Activated CD8-positive, alpha-beta T cell treated with anti-CD3 and anti-CD28 coated beads, Interleukin-2, amount 10 ng/mL, durations not matched to agents 7 days and 5 days (primary cell): ENCODE measurements at regions not wholly inside any gene's neighbourhood (a gene's known extent, or its start where the extent isn't known, plus 50 kb on each side); places are given as distances from the start of the nearest gene placed in this dataset.

ENCODE experiments used
- ATAC-seq: fragments of 150-1000 bp; cut with Tn5 transposase; one replicate; pipeline ENCODE4 v1.10.0; 2021; ENCODE audit warnings: moderate library complexity
- CTCF ChIA-PET: fragments of 350-600 bp; sonication (Branson Sonifier 250); formaldehyde crosslinking; loops from one replicate; lab custom pipeline; 2021; ENCODE audit warnings: antibody characterized with exemption; lab: Charles Lee
- POLR2A ChIA-PET: fragments of 350-600 bp; sonication (Branson Sonifier 250); formaldehyde crosslinking; loops from one replicate; lab custom pipeline; 2021; ENCODE audit warnings: antibody characterized with exemption; lab: Charles Lee
- DNase-seq: peaks from one replicate; pipeline ENCODE4 v3.0.0-alpha.2; 2020
- H3K27ac Mint-ChIP-seq: one replicate; pipeline ENCODE4 v1.8.0; 2021; ENCODE audit warnings: mild to moderate bottlenecking, mixed read lengths
- H3K27me3 Mint-ChIP-seq: one replicate; pipeline ENCODE4 v1.8.0; 2021; ENCODE audit warnings: low read depth, mixed read lengths
- H3K36me3 Mint-ChIP-seq: one replicate; pipeline ENCODE4 v1.8.0; 2021; ENCODE audit warnings: low read depth, mixed read lengths
- H3K4me1 Mint-ChIP-seq: one replicate; pipeline ENCODE4 v1.8.0; 2021; ENCODE audit warnings: low read depth, mixed read lengths
- H3K4me3 Mint-ChIP-seq: one replicate; pipeline ENCODE4 v1.8.0; 2021; ENCODE audit warnings: mild to moderate bottlenecking, mixed read lengths
- H3K9me3 Mint-ChIP-seq: one replicate; pipeline ENCODE4 v1.8.0; 2022; ENCODE audit warnings: mixed read lengths; ENCODE audit not compliant: insufficient read depth

GRCh38 chr17:74070374-74070773 lies 133.1 kb upstream of the RPL38 start:
- ATAC-seq (no peak), DNase-seq (no peak)
- Mint-ChIP-seq H3K4me3 (no peak overlapping the region), H3K4me1 (no peaks in the 10 kb centered on the region), H3K36me3 (no peaks in the 10 kb centered on the region), H3K9me3 (no peaks in the 10 kb centered on the region), H3K27me3 (no peaks in the 10 kb centered on the region), H3K27ac (no peak overlapping the region)
- ChIA-PET CTCF (no interaction called here), POLR2A (no interaction called here)

GRCh38 chr17:74070998-74071679 lies 132.3 kb upstream of the RPL38 start:
- ATAC-seq = no peak
- CTCF ChIA-PET = no interaction called here
- no peaks in the 10 kb centered on the region for H3K27me3 Mint-ChIP-seq

DNA sequence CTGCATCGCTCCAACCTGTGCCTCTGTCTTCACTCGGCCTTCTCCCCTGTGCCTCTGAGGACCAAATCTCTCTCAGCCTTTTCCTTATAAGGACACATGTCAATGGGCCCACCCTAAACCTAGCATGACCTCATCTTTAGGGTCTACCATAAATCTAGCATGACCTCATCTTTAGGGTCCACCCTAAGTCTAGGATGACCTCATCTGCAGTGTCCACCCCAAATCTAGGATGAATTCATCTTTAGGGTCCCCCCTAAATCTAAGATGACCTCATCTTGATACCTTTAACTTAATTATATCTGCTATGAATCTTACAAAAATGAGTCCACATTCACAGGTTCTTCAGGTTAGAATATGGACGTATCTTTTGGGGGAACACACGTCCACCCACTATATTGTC lies 131.1 kb upstream of the RPL38 start:
- CTCF ChIA-PET = no interaction called here
- Mint-ChIP-seq H3K36me3 (no peaks in the 10 kb centered on the region), H3K4me1 (no peaks in the 10 kb centered on the region), H3K4me3 (no peak overlapping the region), H3K27me3 (no peaks in the 10 kb centered on the region), H3K9me3 (no peaks in the 10 kb centered on the region), H3K27ac (no peak overlapping the region)
- ATAC-seq (no peak), DNase-seq (no peak)
- POLR2A ChIA-PET = no interaction called here

More at GRCh38 chr17:74070998-74071679, 132.3 kb upstream of the RPL38 start:
- Mint-ChIP-seq H3K36me3 (no peaks in the 10 kb centered on the region), H3K27ac (no peak overlapping the region), H3K4me3 (no peak overlapping the region), H3K4me1 (no peaks in the 10 kb centered on the region), H3K9me3 (no peaks in the 10 kb centered on the region)
- DNase-seq = no peak
- POLR2A ChIA-PET = no interaction called here

GRCh38 chr17:74076446-74076845 lies 127.0 kb upstream of the RPL38 start:
- H3K9me3 Mint-ChIP-seq = no peaks in the 10 kb centered on the region
- no peaks in the 10 kb centered on the region for H3K4me1 Mint-ChIP-seq
- no peaks in the 10 kb centered on the region for H3K36me3 Mint-ChIP-seq
- no peak overlapping the region for H3K27ac Mint-ChIP-seq
- POLR2A ChIA-PET = interaction anchor here (0.8 kb wide), 1 partner anchor 27 kb away, joined by 3 read pairs; no protein-coding TSS in a partner anchor
- no peak overlapping the region for H3K4me3 Mint-ChIP-seq
- DNase-seq (no peak), ATAC-seq (no peak)
- no peaks in the 10 kb centered on the region for H3K27me3 Mint-ChIP-seq
- CTCF ChIA-PET = no interaction called here

- DNase-seq (no peak), ATAC-seq (no peak)
- ChIA-PET POLR2A (no interaction called here), CTCF (no interaction called here)
- H3K4me3 Mint-ChIP-seq = no peak overlapping the region
- H3K27me3 Mint-ChIP-seq = peaks cover 1% of the 10 kb centered on the region
- H3K4me1 Mint-ChIP-seq = no peaks in the 10 kb centered on the region
- no peaks in the 10 kb centered on the region for H3K36me3 Mint-ChIP-seq
- H3K9me3 Mint-ChIP-seq = no peaks in the 10 kb centered on the region
- H3K27ac Mint-ChIP-seq = no peak overlapping the region
Observed at GRCh38 chr17:74077231-74077630, 126.2 kb upstream of the RPL38 start.

DNA sequence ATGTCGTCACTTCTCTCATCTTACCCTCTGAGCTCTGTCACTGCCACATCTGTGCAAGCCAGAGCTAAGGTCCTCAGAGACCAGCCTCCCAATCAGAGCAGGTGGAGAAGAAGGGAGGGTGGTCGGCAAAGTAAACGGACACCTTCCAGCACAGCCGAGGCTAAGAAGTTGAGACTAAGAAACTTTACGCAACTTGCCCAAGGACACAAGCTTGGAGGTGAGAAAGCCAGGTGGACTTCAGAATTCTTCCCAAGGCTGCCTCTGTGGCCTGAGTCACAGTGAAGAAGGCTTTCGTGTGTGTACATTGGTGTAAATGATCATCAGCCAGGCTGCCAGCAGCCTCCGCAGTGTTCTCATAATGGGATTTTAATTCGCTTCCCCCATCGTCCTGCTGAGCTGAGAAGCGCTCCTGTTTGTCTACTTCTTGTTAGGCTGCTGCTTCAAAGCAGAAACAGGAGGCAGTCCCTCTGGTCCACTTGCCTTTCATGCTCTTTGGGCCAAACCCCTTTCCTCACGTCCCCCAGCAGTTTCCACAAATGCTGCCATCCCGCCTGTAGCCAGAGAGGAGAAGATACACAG lies 125.0 kb upstream of the RPL38 start:
- ATAC-seq (no peak), DNase-seq (no peak)
- Mint-ChIP-seq H3K36me3 (no peaks in the 10 kb centered on the region), H3K27ac (no peak overlapping the region), H3K4me1 (no peaks in the 10 kb centered on the region), H3K9me3 (no peaks in the 10 kb centered on the region), H3K4me3 (no peak overlapping the region), H3K27me3 (peaks cover 5% of the 10 kb centered on the region)
- ChIA-PET CTCF (interaction anchor here (1.7 kb wide), 1 partner anchor 11 kb away, joined by 6 read pairs; no protein-coding TSS in a partner anchor), POLR2A (no interaction called here)

DNA sequence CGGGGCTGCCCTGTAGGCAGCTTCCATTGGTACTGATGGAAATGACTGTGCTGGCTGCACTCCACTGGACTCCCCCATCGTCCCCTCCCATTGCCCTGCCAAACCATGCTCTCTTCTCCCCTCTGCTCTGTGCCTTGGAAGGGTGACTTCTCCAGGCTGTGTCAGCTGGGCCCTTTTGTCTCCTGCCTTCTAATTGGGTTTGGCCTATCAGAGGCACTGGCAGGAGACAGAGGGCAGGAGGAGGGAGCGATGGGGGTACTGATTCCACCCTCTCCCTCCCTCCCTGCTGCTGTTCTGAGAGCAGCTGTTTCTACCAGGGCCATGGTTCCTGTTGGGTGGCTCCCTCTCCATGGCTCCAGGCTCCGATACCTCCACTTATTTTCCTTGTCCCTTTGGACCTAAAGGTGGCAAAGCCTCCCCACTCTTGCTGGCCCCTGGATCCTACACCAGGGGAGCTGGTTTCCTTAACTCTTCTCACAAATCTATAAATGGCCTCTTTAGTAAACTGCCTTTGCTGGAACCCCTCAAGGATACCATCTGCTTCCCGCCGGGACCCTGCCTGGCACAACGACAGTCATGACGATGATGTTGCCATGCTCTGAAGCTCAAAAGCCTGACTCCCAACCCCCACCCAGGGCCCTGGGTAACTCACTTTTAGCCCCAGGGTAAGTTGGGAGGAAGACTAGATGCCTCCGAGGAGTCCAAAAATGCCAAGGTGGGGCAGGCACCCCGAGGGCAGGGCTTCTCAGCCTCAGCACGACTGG lies 123.8 kb upstream of the RPL38 start:
- CTCF ChIA-PET = interaction anchor here (0.6 to 1.7 kb wide), 2 partner anchors 10 to 373 kb away, joined by 3 to 6 read pairs; no protein-coding TSS in a partner anchor
- ATAC-seq = no peak
- no peak overlapping the region for H3K4me3 Mint-ChIP-seq

DNA sequence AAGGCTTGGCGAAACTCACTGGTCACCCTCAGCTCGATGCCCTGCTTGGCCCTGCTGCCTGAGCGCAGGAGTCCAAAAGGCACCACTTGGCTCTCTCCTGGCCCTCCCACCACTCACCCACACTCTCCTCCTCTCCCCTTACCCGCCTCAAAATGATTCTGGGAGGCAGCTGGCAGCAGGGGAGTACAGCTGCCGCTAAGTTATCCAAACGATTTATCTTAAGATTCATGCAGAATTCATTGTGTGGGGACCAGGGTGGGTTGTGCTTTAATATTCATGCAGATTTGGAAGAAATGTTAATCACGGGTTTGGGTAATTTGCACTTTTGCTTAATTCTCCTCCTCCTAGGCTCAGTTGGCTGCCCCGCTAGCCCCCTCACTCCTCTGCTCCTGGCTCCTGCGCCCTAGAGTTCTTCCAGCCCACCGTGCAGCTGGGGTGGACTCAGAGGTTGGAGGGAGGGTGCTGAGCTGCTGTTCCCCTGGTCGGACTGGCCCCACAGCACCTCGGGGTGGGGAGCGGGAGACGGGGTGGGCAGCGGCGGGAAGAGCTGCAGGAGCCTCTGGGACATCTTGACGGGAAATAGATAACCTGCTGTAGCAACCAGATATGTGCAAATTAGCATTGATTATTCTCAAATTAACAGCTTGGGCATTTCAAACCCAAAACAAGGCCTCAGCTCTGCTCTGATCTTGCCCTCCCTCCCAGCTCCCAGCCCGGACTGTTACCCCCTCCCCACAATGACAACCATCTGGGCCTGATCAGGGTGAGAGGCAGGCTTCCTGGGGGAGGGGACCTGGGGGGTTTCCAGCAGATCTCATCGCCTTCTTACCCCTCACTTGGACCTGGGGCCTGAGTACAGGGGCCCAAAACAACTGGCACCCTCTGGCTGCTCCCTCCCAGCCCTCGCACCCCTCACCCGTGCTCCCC lies 122.6 kb upstream of the RPL38 start:
- Mint-ChIP-seq H3K36me3 (no peaks in the 10 kb centered on the region), H3K27me3 (peaks cover 5% of the 10 kb centered on the region), H3K4me3 (no peak overlapping the region), H3K27ac (no peak overlapping the region), H3K9me3 (no peaks in the 10 kb centered on the region), H3K4me1 (no peaks in the 10 kb centered on the region)
- POLR2A ChIA-PET = no interaction called here
- ATAC-seq (no peak), DNase-seq (no peak)
- CTCF ChIA-PET = no interaction called here

More for the DNA sequence above, 123.8 kb upstream of the RPL38 start:
- Mint-ChIP-seq H3K4me1 (no peaks in the 10 kb centered on the region), H3K27me3 (peaks cover 5% of the 10 kb centered on the region), H3K27ac (no peak overlapping the region), H3K36me3 (no peaks in the 10 kb centered on the region), H3K9me3 (no peaks in the 10 kb centered on the region)
- POLR2A ChIA-PET = no interaction called here
- no peak for DNase-seq

GRCh38 chr17:74082886-74083285 lies 120.6 kb upstream of the RPL38 start:
- H3K27ac Mint-ChIP-seq = no peak overlapping the region
- ChIA-PET CTCF (no interaction called here), POLR2A (no interaction called here)
- ATAC-seq (no peak), DNase-seq (no peak)
- no peaks in the 10 kb centered on the region for H3K9me3 Mint-ChIP-seq
- no peaks in the 10 kb centered on the region for H3K36me3 Mint-ChIP-seq
- H3K4me1 Mint-ChIP-seq = no peaks in the 10 kb centered on the region
- H3K27me3 Mint-ChIP-seq = peaks cover 5% of the 10 kb centered on the region
- H3K4me3 Mint-ChIP-seq = no peak overlapping the region

DNA sequence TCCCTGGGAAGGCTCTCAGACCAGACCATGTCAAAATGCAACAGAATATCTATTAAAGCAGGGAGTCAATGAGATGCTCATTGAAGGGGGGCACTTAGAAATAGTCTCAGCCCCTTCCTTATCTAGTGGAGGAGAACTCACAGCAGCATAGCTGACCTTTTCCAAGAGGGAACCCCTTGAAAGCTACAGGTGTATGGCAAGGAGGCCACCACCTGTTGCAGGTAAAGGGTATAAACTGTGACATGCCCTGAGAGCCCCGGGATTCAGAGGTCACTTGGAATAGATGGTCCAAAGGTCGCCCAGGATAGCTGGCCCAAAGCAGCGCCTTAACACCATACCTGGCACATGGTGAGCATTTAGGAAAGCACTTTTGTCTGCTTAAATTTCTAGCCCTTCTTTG lies 120.2 kb upstream of the RPL38 start:
- no peaks in the 10 kb centered on the region for H3K4me1 Mint-ChIP-seq
- CTCF ChIA-PET = no interaction called here

GRCh38 chr17:74085434-74085833 lies 118.0 kb upstream of the RPL38 start:
- Mint-ChIP-seq H3K27me3 (peaks cover 5% of the 10 kb centered on the region), H3K36me3 (no peaks in the 10 kb centered on the region), H3K4me3 (no peak overlapping the region), H3K4me1 (no peaks in the 10 kb centered on the region), H3K9me3 (no peaks in the 10 kb centered on the region), H3K27ac (no peak overlapping the region)
- no peak for DNase-seq
- CTCF ChIA-PET = interaction anchor here (0.9 to 3.3 kb wide), 3 partner anchors 16 to 114 kb away, joined by 3 to 13 read pairs (median 3); no protein-coding TSS in a partner anchor
- POLR2A ChIA-PET = no interaction called here
- ATAC-seq = no peak

More for the DNA sequence above, 120.2 kb upstream of the RPL38 start:
- DNase-seq (no peak), ATAC-seq (no peak)
- Mint-ChIP-seq H3K27me3 (peaks cover 5% of the 10 kb centered on the region), H3K4me3 (no peak overlapping the region), H3K9me3 (no peaks in the 10 kb centered on the region), H3K27ac (no peak overlapping the region), H3K36me3 (no peaks in the 10 kb centered on the region)
- POLR2A ChIA-PET = no interaction called here
